ENCODE measurements at regions not wholly inside any gene's neighbourhood (a gene's known extent, or its start where the extent isn't known, plus 50 kb on each side); places are given as distances from the start of the nearest gene placed in this dataset.

DNA sequence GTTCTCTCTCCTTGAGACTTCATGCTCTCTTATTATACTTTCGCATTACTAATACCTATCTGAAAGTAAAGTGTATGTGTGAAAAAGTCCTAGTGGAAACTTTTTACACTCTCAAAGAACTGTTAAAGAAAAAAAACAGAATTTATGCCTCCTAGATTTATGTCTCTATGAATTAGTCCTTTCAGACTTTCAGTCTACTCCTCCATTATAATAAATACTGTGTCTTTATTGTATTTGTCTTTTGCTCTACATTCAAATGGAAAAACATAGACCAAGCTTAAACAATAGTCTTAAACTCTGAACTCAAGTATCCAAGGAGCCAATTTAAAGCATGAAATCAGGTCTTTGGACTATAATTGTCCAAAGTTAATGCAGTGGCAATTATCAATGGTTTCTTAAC lies 1449.0 kb downstream of the PLA2G4A start:
- TF ChIP-seq, protein P1, sequence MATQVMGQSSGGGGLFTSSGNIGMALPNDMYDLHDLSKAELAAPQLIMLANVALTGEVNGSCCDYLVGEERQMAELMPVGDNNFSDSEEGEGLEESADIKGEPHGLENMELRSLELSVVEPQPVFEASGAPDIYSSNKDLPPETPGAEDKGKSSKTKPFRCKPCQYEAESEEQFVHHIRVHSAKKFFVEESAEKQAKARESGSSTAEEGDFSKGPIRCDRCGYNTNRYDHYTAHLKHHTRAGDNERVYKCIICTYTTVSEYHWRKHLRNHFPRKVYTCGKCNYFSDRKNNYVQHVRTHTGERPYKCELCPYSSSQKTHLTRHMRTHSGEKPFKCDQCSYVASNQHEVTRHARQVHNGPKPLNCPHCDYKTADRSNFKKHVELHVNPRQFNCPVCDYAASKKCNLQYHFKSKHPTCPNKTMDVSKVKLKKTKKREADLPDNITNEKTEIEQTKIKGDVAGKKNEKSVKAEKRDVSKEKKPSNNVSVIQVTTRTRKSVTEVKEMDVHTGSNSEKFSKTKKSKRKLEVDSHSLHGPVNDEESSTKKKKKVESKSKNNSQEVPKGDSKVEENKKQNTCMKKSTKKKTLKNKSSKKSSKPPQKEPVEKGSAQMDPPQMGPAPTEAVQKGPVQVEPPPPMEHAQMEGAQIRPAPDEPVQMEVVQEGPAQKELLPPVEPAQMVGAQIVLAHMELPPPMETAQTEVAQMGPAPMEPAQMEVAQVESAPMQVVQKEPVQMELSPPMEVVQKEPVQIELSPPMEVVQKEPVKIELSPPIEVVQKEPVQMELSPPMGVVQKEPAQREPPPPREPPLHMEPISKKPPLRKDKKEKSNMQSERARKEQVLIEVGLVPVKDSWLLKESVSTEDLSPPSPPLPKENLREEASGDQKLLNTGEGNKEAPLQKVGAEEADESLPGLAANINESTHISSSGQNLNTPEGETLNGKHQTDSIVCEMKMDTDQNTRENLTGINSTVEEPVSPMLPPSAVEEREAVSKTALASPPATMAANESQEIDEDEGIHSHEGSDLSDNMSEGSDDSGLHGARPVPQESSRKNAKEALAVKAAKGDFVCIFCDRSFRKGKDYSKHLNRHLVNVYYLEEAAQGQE (IDR thresholded peaks at IDR 0.05): no peak
- TF ChIP-seq, protein P2, sequence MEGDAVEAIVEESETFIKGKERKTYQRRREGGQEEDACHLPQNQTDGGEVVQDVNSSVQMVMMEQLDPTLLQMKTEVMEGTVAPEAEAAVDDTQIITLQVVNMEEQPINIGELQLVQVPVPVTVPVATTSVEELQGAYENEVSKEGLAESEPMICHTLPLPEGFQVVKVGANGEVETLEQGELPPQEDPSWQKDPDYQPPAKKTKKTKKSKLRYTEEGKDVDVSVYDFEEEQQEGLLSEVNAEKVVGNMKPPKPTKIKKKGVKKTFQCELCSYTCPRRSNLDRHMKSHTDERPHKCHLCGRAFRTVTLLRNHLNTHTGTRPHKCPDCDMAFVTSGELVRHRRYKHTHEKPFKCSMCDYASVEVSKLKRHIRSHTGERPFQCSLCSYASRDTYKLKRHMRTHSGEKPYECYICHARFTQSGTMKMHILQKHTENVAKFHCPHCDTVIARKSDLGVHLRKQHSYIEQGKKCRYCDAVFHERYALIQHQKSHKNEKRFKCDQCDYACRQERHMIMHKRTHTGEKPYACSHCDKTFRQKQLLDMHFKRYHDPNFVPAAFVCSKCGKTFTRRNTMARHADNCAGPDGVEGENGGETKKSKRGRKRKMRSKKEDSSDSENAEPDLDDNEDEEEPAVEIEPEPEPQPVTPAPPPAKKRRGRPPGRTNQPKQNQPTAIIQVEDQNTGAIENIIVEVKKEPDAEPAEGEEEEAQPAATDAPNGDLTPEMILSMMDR (IDR thresholded peaks at IDR 0.05; ENCODE audit: low read depth, low read length, missing input control): no peak
- TF ChIP-seq TAF1 (conservative IDR thresholded peaks at IDR 0.05): no peak
- TF ChIP-seq FOXA1 (IDR thresholded peaks at IDR 0.05): no peak
- no peak for TF ChIP-seq JUND (IDR thresholded peaks at IDR 0.05)

Measured in liver (tissue), 3 donors.